ENCODE measurements at regions not wholly inside any gene's neighbourhood (a gene's known extent, or its start where the extent isn't known, plus 50 kb on each side); places are given as distances from the start of the nearest gene placed in this dataset.

DNA sequence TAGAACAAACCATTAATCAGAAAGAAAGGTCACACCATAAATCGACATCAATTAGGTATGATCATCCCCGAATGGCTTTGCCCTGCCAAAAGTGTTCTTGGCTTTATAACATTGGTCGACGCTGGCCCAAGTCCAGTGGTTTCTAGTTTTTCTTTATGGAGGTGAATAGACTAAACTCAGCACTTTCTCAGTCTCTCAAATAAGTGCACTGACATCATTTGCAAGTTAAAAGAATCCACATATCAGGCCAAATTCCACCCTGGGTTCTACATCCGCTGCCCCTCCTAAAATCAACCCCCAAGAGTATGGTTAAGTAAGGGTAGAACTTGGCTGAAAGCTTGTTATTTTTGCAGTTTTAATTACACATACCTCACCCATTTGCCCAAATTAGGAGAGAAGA is 314.3 kb downstream of the C12orf75 start (continued):
- TF ChIP-seq ZNF329 (CRISPR knock-in tag; IDR thresholded peaks at IDR 0.05; ENCODE audit: low read depth): no peak
- no peak for TF ChIP-seq ZNF543 (CRISPR knock-in tag; IDR thresholded peaks at IDR 0.05)
- TF ChIP-seq, protein P1, sequence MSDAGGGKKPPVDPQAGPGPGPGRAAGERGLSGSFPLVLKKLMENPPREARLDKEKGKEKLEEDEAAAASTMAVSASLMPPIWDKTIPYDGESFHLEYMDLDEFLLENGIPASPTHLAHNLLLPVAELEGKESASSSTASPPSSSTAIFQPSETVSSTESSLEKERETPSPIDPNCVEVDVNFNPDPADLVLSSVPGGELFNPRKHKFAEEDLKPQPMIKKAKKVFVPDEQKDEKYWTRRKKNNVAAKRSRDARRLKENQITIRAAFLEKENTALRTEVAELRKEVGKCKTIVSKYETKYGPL (CRISPR knock-in tag; IDR thresholded peaks at IDR 0.05): no peak
- no peak for TF ChIP-seq ZNF3 (CRISPR knock-in tag; IDR thresholded peaks at IDR 0.05)
- no peak for TF ChIP-seq ZC3H4 (CRISPR knock-in tag; IDR thresholded peaks at IDR 0.05; ENCODE audit: borderline replicate concordance)
- TF ChIP-seq, protein P2, sequence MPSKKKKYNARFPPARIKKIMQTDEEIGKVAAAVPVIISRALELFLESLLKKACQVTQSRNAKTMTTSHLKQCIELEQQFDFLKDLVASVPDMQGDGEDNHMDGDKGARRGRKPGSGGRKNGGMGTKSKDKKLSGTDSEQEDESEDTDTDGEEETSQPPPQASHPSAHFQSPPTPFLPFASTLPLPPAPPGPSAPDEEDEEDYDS (CRISPR knock-in tag; IDR thresholded peaks at IDR 0.05): no peak
- no peak for TF ChIP-seq DNMT1 (CRISPR knock-in tag; IDR thresholded peaks at IDR 0.05)
- no peak for TF ChIP-seq PCBP1 (IDR thresholded peaks at IDR 0.05; ENCODE audit: borderline replicate concordance, low read depth, low read length)
- TF ChIP-seq, protein P3, sequence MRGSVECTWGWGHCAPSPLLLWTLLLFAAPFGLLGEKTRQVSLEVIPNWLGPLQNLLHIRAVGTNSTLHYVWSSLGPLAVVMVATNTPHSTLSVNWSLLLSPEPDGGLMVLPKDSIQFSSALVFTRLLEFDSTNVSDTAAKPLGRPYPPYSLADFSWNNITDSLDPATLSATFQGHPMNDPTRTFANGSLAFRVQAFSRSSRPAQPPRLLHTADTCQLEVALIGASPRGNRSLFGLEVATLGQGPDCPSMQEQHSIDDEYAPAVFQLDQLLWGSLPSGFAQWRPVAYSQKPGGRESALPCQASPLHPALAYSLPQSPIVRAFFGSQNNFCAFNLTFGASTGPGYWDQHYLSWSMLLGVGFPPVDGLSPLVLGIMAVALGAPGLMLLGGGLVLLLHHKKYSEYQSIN (CRISPR knock-in tag; IDR thresholded peaks at IDR 0.05; ENCODE audit: borderline replicate concordance): no peak
- TF ChIP-seq, protein P4, sequence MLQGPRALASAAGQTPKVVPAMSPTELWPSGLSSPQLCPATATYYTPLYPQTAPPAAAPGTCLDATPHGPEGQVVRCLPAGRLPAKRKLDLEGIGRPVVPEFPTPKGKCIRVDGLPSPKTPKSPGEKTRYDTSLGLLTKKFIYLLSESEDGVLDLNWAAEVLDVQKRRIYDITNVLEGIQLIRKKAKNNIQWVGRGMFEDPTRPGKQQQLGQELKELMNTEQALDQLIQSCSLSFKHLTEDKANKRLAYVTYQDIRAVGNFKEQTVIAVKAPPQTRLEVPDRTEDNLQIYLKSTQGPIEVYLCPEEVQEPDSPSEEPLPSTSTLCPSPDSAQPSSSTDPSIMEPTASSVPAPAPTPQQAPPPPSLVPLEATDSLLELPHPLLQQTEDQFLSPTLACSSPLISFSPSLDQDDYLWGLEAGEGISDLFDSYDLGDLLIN (CRISPR knock-in tag; IDR thresholded peaks at IDR 0.05; ENCODE audit: borderline replicate concordance): no peak

DNA sequence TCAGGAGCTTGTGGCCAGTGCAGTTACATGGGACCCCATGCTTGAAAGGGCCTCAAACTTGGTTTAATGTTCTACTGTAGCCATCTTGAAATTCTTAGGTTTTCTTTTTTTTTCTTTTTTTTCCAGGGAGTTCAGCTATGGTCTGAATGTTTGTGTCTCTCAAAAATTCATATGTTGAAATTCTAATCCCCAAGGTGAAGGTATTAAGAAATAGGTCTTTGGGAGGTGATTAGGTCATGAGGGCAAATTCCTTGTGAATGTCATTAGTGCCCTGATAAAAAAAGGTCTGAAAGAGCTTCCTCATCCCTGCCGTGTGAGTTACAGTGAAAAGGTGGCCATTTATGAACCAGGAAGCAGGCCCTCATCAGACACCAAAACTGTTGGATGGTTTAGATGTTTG is 324.1 kb downstream of the C12orf75 start:
- Histone ChIP-seq H3K4me3 (replicated peaks in 1 of 3; ENCODE audit: insufficient read depth in 1 of 3, low read depth in 2 of 3, low read length in 3 of 3) (no peak overlapping the region), H3K79me2 (ENCODE audit: insufficient read depth, low read length) (no peaks in the 10 kb centered on the region), H3K4me1 (ENCODE audit: insufficient read depth, low read length) (no peaks in the 10 kb centered on the region), H2AFZ (ENCODE audit: low read length) (no peak overlapping the region), H3K36me3 (replicated peaks in 1 of 2; ENCODE audit: control insufficient read depth in 1 of 2, insufficient read depth in 2 of 2, low read length in 2 of 2) (no peaks in the 10 kb centered on the region), H3K9me3 (ENCODE audit: low read length) (no peaks in the 10 kb centered on the region), H3K9ac (ENCODE audit: insufficient read depth, low read depth, low read length) (no peak overlapping the region), H4K20me1 (ENCODE audit: insufficient read depth, low read length) (no peaks in the 10 kb centered on the region), H3K27me3 (ENCODE audit: control insufficient read depth in 1 of 2, insufficient read depth in 2 of 2, low read length in 2 of 2) (no peaks in the 10 kb centered on the region), H3K4me2 (ENCODE audit: low read depth, low read length) (no peak overlapping the region), H3K27ac (ENCODE audit: extremely low read length, insufficient read depth, low read length) (no peak overlapping the region)
- intact Hi-C loops (cut with micrococcal nuclease; ENCODE audit: unreplicated experiment) (no loop called here), in situ Hi-C loops (cut with HindIII; ENCODE audit: extremely low pct_ligation_motif_present, low pct_unique_long_range_greater_than_20kb) (no loop called here)
- 5% methylated on average over 1 of the region's 1 CpG for WGBS (ENCODE audit: low lambda C conversion rate)
- POLR2A ChIA-PET: no interaction called here
- no peak for ATAC-seq
- FAIRE-seq: no peak
- no TSS peak for BruUV-seq (replicated peaks)
- DNase-seq (ENCODE audit: low spot score): no peak
- CTCF ChIA-PET (ENCODE audit: low intra/inter-chr PET ratio, low total read pairs): no interaction called here
- no peak for TF ChIP-seq ZNF660 (CRISPR knock-in tag; IDR thresholded peaks at IDR 0.05; ENCODE audit: borderline replicate concordance, low read depth)
- no peak for TF ChIP-seq ZNF790 (CRISPR knock-in tag; IDR thresholded peaks at IDR 0.05; ENCODE audit: borderline replicate concordance)
- TF ChIP-seq, protein P5, sequence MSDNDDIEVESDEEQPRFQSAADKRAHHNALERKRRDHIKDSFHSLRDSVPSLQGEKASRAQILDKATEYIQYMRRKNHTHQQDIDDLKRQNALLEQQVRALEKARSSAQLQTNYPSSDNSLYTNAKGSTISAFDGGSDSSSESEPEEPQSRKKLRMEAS (IDR thresholded peaks at IDR 0.05): no peak
- TF ChIP-seq, protein P6, sequence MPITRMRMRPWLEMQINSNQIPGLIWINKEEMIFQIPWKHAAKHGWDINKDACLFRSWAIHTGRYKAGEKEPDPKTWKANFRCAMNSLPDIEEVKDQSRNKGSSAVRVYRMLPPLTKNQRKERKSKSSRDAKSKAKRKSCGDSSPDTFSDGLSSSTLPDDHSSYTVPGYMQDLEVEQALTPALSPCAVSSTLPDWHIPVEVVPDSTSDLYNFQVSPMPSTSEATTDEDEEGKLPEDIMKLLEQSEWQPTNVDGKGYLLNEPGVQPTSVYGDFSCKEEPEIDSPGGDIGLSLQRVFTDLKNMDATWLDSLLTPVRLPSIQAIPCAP (CRISPR knock-in tag; IDR thresholded peaks at IDR 0.05; ENCODE audit: low read depth): no peak
- no peak for TF ChIP-seq WIZ (CRISPR knock-in tag; IDR thresholded peaks at IDR 0.05)
- no peak for TF ChIP-seq IRX3 (CRISPR knock-in tag; IDR thresholded peaks at IDR 0.05; ENCODE audit: borderline replicate concordance, low read depth)
- TF ChIP-seq, protein P4 (CRISPR knock-in tag; IDR thresholded peaks at IDR 0.05; ENCODE audit: borderline replicate concordance): no peak
